Effector CD4-positive, alpha-beta T cell (primary cell): ENCODE measurements at regions not wholly inside any gene's neighbourhood (a gene's known extent, or its start where the extent isn't known, plus 50 kb on each side); places are given as distances from the start of the nearest gene placed in this dataset.
"Not testable (repeated sequence)": the region's sequence is repeated elsewhere in the genome, so short reads cannot be mapped to it uniquely, and the experiment has no call there.

Experiments
- DNase-seq: peaks from one replicate; pipeline ENCODE4 v3.0.0-alpha.2; 2020

DNA sequence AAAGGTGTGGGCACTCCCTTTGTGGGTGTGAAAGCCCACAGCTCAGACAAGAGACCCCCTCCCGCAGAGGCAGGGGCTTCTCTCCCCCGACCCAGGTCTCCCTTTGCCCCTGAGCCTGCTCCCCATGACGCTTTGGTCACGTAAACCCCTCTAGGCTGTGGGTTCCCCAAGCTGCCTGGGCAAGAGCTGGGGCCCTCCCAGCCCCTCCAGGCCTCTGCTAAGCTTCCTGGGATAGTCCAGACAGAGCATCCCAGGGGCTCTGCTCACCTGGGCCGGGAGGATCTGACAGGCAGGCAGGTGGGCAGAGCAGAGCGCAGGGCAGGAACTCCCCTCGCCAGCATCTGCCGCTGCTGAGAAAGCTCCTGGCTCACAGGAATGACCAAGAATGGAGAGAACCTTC, 177.3 kb downstream of the BANP start:
- DNase-seq = no peak

DNA sequence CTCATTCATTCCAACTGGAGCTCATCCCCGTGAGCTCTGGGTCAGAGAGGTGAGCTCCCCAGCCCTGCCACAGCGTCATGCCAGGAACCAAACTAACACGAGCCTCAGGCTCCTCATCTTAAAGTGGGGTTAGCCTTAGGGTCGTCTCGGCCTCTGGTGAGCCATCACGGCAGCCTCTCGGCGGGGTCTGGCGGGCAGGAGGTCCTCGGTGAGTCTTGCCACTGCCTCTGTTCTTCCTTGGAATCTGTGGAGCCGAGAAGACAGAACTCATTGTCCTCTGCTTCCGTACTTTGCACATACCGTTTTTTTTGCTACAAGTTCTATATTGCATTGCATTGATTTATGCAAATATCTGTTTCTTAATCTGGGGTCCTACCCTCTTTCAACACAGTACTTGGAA, 177.9 kb downstream of the BANP start:
- not testable (repeated sequence) for DNase-seq

DNA sequence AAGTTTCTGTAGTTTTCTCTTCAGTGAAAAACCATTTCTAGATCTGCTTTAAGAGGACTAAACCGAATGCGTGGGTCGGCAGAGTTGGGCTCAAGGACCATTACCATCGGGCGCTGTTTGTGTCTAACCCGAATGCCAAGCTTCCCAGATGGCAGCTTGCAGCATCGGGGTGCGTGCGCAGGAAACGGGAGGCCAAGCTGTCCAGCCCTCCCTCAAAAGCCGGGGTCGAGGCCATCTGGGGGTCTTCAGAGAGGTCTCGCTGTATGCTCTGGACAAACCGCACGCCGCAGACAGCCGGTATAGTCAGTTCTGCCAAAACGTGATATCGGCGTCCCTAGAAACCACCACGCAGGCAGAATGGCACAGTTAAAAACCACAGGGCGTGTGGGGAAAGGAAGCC, 178.8 kb downstream of the BANP start:
- no peak for DNase-seq

DNA sequence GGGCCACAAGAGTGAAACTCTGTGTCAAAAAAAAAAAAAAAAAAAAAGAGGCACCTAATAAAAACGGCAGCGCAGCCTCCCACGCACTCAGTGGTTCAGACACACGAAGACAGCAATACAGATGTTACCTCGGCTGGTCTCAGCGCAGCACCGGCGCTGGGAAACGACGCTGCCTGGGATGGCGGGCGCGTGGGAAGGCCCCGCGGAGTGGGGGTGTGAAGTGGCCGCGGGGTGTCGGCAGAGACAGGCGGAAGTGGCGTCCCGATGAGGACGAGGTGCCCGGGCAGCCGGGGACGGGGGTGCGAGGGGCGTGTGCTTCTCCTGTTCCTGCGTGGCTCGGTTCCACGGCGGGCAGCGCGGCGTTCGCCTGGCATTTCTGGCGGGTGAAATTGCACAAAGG, 179.4 kb downstream of the BANP start:
- DNase-seq = no peak

DNA sequence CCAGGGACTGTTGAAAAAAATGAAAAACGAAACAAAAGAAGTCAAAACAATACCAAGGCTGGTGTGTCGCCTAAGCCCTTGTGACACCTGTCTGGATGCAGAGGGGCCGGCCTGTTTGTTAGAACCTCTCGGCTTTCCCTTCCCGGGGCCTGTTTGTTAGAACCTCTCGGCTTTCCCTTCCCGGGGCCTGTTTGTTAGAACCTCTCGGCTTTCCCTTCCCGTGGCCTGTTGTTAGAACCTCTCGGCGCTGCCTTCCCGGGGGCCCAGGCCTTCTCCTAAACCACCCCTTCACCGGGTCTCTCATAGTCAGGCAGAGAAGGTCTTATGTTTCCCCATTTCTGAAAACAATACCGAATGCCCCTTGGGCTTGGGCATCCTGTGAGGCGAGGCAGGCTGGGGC, 180.0 kb downstream of the BANP start:
- no peak for DNase-seq

- no peak for DNase-seq
These were observed 180.7 kb downstream of the BANP start for GRCh38 chr16:88131966-88132365.

- no peak for DNase-seq
These were observed 181.7 kb downstream of the BANP start for GRCh38 chr16:88132836-88133506.

- no peak for DNase-seq
These were observed 182.2 kb downstream of the BANP start for GRCh38 chr16:88133507-88133843.

- not testable (repeated sequence) for DNase-seq
These were observed 183.1 kb downstream of the BANP start for GRCh38 chr16:88134172-88134898.

GRCh38 chr16:88134899-88135682, 183.9 kb downstream of the BANP start:
- not testable (repeated sequence) for DNase-seq

DNA sequence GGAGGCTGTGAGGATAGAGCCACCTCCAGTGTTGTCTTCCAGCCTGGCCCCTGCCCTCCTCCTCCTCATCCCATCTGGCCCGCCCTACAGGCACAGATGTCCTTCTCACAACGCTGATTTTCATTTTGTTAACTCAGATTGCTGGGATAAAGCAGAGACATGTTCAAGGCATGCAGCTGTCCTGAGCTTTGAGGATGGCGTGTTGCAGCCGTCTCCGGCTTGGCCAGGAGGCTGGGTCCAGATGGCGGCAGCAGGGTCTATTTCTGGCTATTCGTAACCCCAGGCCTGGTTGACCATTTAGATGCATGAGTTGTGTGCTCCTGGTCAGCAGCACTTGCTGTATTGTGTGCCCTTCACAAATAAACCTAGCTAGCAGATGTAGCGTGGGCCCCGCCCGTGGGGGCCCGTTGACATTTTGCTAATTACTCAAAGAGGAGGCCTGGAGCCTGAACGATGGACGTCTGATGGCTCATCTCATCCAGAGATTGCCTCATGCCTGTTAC, 185.0 kb downstream of the BANP start:
- not testable (repeated sequence) for DNase-seq

DNA sequence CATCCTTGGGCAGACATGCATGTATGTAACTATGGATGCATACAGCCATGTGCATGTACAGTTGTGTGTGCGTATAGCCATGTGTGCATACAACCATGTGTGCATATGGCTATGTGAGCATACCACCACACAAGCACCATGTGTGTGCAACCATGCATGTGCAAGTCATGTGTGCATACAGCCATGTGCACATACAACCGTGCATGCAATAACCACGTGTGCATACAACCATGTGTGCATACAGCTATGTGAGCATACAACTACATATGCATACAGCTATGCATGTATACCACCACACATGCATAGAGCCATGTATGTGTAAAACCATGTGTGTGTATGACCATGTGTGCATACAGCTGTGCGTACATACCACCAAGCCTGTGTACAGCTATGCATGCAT, 185.7 kb downstream of the BANP start:
- not testable (repeated sequence) for DNase-seq

DNA sequence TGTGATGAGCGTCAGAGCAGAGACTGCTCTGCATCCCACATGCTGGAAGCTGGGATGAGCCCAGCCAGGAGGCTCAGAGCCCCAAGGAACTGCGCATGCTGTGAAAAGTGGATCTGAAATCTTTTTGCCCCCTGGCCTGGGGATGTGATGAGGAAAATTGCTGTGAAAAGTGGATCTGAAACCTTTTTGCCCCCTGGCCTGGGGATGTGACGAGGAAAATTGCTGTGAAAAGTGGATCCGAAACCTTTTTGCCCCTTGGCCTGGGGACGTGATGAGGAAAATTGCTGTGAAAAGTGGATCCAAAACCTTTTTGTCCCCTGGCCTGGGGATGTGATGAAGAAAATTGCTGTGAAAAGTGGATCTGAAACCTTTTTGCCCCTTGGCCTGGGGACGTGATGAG, 187.9 kb downstream of the BANP start:
- not testable (repeated sequence) for DNase-seq

GRCh38 chr16:88140195-88140594, 189.0 kb downstream of the BANP start:
- DNase-seq = not testable (repeated sequence)

DNA sequence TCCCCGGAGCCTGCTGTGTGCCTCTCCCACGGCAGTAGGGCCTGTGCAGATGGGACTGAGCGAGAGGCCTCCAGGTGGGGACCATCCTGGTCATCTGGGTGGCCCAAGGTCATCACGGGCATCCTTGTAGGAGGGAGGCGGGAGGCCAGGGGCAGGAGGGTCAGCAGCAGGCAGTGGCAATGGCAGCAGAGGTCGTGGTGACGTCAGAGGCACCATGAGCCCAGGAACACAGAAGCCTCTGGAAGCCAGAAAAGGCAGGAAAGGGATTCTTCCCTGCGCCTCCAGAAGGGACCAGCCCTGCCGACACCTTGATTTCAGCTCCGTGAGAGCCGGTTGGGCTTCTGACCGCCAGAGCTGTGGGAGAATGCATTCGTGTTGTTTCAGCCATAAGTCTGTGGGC, 190.3 kb downstream of the BANP start:
- DNase-seq = no peak

- not testable (repeated sequence) for DNase-seq
These were observed 191.1 kb downstream of the BANP start for GRCh38 chr16:88142056-88142935.

GRCh38 chr16:88143122-88144027, 192.1 kb downstream of the BANP start:
- not testable (repeated sequence) for DNase-seq

DNA sequence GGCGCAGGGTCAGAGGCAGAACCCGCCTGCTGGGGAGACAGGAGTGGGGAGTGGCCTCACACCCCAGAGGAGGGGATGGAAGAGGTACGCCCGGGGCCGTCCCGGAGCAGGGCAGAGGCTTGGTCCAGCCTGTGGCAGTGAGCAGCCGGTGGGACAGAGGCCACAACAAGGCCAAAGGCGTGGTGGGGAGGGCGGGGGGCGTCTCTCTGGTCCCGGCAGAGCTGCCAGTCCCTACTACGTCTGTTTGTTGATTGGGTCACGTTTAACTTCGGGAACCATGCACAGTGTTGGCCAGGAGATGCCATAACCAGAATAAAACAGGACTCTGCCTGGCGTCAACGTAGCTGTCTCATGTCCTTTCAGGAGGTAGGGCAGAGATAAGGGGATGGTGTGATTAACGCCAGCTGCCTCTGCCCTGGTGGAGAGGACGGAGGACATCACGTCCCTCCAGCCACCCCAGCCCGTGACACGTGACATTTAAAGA, 192.8 kb downstream of the BANP start:
- DNase-seq = no peak

GRCh38 chr16:88145376-88145775, 194.1 kb downstream of the BANP start:
- not testable (repeated sequence) for DNase-seq

DNA sequence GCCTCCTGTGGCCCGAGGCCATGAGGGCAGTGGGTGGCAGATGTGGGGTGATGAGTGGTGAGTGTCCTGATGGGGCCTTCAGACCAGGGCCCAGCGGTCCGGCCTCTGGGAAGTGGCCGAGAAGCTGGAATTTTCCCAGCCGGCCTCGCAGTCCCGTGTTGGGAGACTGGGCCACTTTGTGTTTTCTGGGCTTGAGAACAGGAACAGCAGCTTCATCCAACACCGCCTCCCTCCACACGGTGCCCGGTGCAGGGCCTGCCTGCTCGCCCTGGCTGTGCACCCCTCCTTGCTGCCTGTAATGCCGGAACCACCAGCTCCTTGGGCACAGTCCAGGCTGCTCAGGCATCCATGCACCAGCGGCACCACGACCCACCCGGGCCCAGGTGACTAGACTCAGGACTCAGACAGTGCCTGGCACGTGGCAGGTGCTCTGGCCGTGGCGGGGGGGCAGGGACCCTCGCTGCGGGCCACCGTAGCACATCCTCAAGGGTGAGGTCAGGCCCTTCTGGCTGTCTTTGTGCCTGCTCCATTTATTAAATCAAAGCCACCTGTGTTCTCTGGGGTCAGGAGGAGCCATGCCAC, 194.7 kb downstream of the BANP start:
- not testable (repeated sequence) for DNase-seq

GRCh38 chr16:88148078-88148477, 196.8 kb downstream of the BANP start:
- DNase-seq = not testable (repeated sequence)
